GM23338 (cell line): ENCODE measurements at regions not wholly inside any gene's neighbourhood (a gene's known extent, or its start where the extent isn't known, plus 50 kb on each side); places are given as distances from the start of the nearest gene placed in this dataset.

Experiments used
- ATAC-seq: fragments of 200-7000 bp; cut with Tn5 transposase; 3 replicates; pipeline ENCODE4 v1.9.1; 2020
- DNase-seq: peaks from one replicate; pipeline ENCODE4 v3.0.0-alpha.2; 2015; ENCODE audit warnings: low spot score
- H2AFZ ChIP-seq: fragments of 200-600 bp; sonication (generic); 2 replicates; pipeline ENCODE4 v1.8.0; 2016; ENCODE audit warnings: antibody characterized with exemption, mild to moderate bottlenecking, moderate library complexity
- H3F3A ChIP-seq: fragments of 200-600 bp; sonication (generic); replicated peaks from 2 replicates; pipeline ENCODE4 v1.8.0; 2017; ENCODE audit warnings: antibody characterized with exemption, mixed run types, low read depth
- H3K27ac ChIP-seq: fragments of 200-600 bp; sonication (generic); 2 replicates; pipeline ENCODE4 v1.6.1; 2016; ENCODE audit warnings: low read depth
- H3K27me3 ChIP-seq: fragments of 200-600 bp; sonication (generic); 2 replicates; pipeline ENCODE4 v1.8.0; 2016; ENCODE audit warnings: mild to moderate bottlenecking, mixed run types, moderate library complexity; ENCODE audit not compliant: insufficient read depth
- H3K36me3 ChIP-seq: fragments of 200-600 bp; sonication (generic); 2 replicates; pipeline ENCODE4 v1.8.0; 2016; ENCODE audit warnings: mild to moderate bottlenecking; ENCODE audit not compliant: insufficient read depth
- H3K4me1 ChIP-seq: fragments of 200-600 bp; sonication (generic); 2 replicates; pipeline ENCODE4 v1.8.0; 2016; ENCODE audit warnings: mild to moderate bottlenecking, moderate library complexity; ENCODE audit not compliant: insufficient read depth
- H3K4me2 ChIP-seq: fragments of 200-600 bp; sonication (generic); 2 replicates; pipeline ENCODE4 v1.7.1; 2017; ENCODE audit warnings: mixed run types
- H3K4me3 ChIP-seq: fragments of 200-600 bp; sonication (generic); 2 replicates; pipeline ENCODE4 v1.6.1; 2016; ENCODE audit warnings: mixed run types
- H3K79me2 ChIP-seq: fragments of 200-600 bp; sonication (generic); replicated peaks from 2 replicates; pipeline ENCODE4 v1.8.0; 2017; ENCODE audit warnings: mild to moderate bottlenecking; ENCODE audit not compliant: insufficient read depth
- H3K9me2 ChIP-seq: fragments of 200-600 bp; sonication (generic); 2 replicates; pipeline ENCODE4 v1.8.0; 2017; ENCODE audit not compliant: insufficient read depth
- H4K20me1 ChIP-seq: fragments of 200-600 bp; sonication (generic); replicated peaks from 2 replicates; pipeline ENCODE4 v1.8.0; 2017; ENCODE audit warnings: mild to moderate bottlenecking; ENCODE audit not compliant: insufficient read depth
- H3K27ac Mint-ChIP-seq: 2 replicates; pipeline ENCODE4 v1.8.0; 2020; ENCODE audit warnings: inconsistent platforms, mild to moderate bottlenecking, moderate library complexity, mixed read lengths
- H3K27me3 Mint-ChIP-seq: 3 replicates; pipeline ENCODE4 v1.8.0; 2022; ENCODE audit warnings: low read depth, mild to moderate bottlenecking, moderate library complexity, mixed read lengths, inconsistent platforms; ENCODE audit not compliant: insufficient read depth, poor library complexity
- H3K36me3 Mint-ChIP-seq: 3 replicates; pipeline ENCODE4 v1.8.0; 2021; ENCODE audit warnings: low read depth, mild to moderate bottlenecking, inconsistent platforms, moderate library complexity, mixed read lengths
- H3K4me1 Mint-ChIP-seq: 3 replicates; pipeline ENCODE4 v1.8.0; 2020; ENCODE audit warnings: mild to moderate bottlenecking, inconsistent platforms, mixed read lengths
- H3K4me3 Mint-ChIP-seq: 3 replicates; pipeline ENCODE4 v1.8.0; 2021; ENCODE audit warnings: moderate library complexity, mild to moderate bottlenecking, inconsistent platforms, mixed read lengths
- H3K9me3 Mint-ChIP-seq: 3 replicates; pipeline ENCODE4 v1.8.0; 2020; ENCODE audit warnings: moderate library complexity, mild to moderate bottlenecking, inconsistent platforms, mixed read lengths
- CREB1 ChIP-seq: fragments of 250-450 bp; sonication (Bioruptor Pico); IDR thresholded peaks from 2 replicates; pipeline ENCODE4 v1.5.0; 2020; ENCODE audit warnings: low read depth, mild to moderate bottlenecking, moderate library complexity
- EZH2 ChIP-seq: fragments of 200-600 bp; sonication (generic); IDR thresholded peaks from one replicate; pipeline ENCODE4 v1.8.0; 2017; ENCODE audit warnings: antibody characterized with exemption, mild to moderate bottlenecking, low read depth; ENCODE audit not compliant: unreplicated experiment
- JUNB ChIP-seq: IDR thresholded peaks from one replicate; pipeline ENCODE4 v1.6.1; 2016; ENCODE audit warnings: antibody characterized with exemption; ENCODE audit not compliant: unreplicated experiment
- NANOG ChIP-seq: IDR thresholded peaks from 2 replicates; pipeline ENCODE4 v1.6.1; 2016; ENCODE audit warnings: antibody characterized with exemption, borderline replicate concordance
- ZNF114 ChIP-seq: fragments of 250-450 bp; sonication (Bioruptor Pico); IDR thresholded peaks from 2 replicates; pipeline ENCODE4 v1.5.0; 2020; ENCODE audit warnings: mild to moderate bottlenecking, moderate library complexity
- TF ChIP-seq, protein P1 (sequence below): IDR thresholded peaks from one replicate; pipeline ENCODE4 v1.6.1; 2018; ENCODE audit warnings: antibody characterized with exemption; ENCODE audit not compliant: unreplicated experiment
- TF ChIP-seq, protein P2 (sequence below): fragments of 250-450 bp; sonication (Bioruptor Pico); IDR thresholded peaks from 2 replicates; pipeline ENCODE4 v1.5.0; 2020; ENCODE audit warnings: mild to moderate bottlenecking, moderate library complexity

DNA sequence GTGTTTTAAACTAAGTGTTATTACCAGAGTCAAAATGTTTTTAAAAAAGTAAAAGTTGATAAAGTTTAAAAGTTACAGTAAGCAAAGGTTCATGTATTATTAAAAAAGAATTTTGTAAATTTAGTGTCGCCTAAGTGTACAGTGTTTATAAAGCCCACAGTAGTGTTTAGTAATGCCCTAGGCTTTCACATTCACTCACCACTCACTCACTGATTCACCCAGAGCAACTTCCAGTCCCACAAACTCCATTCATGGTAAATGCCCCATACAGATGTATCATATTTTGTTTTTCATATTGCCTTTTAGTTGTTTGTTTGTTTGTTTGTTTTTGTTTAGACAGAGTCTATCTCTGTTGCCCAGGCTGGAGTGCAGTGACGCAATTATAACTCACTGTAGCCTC is 353.8 kb upstream of the PTBP2 start:
- DNase-seq = no peak
- H3K4me3 Mint-ChIP-seq = no peak overlapping the region
- Histone ChIP-seq H4K20me1 (no peaks in the 10 kb centered on the region), H3K4me1 (no peaks in the 10 kb centered on the region), H3K27ac (no peak overlapping the region), H3K9me2 (peaks cover 7% of the 10 kb centered on the region; the same call in 1 of the 2 replicates), H3K79me2 (no peaks in the 10 kb centered on the region), H3K27me3 (no peaks in the 10 kb centered on the region), H3F3A (no peaks in the 10 kb centered on the region), H2AFZ (no peak overlapping the region), H3K36me3 (no peaks in the 10 kb centered on the region), H3K4me2 (no peak overlapping the region), H3K4me3 (no peak overlapping the region)
- H3K9me3 Mint-ChIP-seq = no peaks in the 10 kb centered on the region
- TF ChIP-seq NANOG = no peak
- H3K27me3 Mint-ChIP-seq = no peaks in the 10 kb centered on the region
- peaks cover 5% of the 10 kb centered on the region; the same call in 2 of the 3 replicates for H3K4me1 Mint-ChIP-seq
- no peak for ATAC-seq
- no peak overlapping the region for H3K27ac Mint-ChIP-seq
- no peaks in the 10 kb centered on the region for H3K36me3 Mint-ChIP-seq

DNA sequence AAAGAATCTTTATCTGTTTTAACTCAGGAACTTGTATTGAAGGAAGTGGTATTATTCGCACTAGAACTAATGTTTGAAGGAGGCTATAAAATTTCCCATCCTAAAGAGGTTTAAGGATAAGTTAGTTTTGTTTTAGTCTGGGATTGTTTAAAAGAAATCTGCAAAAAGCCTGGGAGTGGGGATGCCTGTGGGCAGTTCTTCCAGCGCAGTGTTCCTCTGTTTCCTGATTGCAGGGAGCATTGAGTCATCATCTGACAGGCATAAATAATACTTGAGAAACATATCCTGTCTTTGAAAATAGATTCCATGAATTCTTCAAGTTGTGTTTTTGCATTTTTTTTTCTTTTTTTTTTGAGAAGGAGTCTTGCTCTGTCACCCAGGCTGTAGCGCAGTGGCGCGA is 350.8 kb upstream of the PTBP2 start:
- no peaks in the 10 kb centered on the region for H3K9me3 Mint-ChIP-seq
- Histone ChIP-seq H3K4me3 (no peak overlapping the region), H3K27ac (no peak overlapping the region), H4K20me1 (no peaks in the 10 kb centered on the region), H3K27me3 (no peaks in the 10 kb centered on the region), H3K36me3 (no peaks in the 10 kb centered on the region), H3F3A (no peaks in the 10 kb centered on the region), H3K79me2 (no peaks in the 10 kb centered on the region), H3K9me2 (peaks cover 7% of the 10 kb centered on the region; the same call in 1 of the 2 replicates), H3K4me1 (no peaks in the 10 kb centered on the region), H2AFZ (no peak overlapping the region), H3K4me2 (no peak overlapping the region)
- TF ChIP-seq, protein P1, sequence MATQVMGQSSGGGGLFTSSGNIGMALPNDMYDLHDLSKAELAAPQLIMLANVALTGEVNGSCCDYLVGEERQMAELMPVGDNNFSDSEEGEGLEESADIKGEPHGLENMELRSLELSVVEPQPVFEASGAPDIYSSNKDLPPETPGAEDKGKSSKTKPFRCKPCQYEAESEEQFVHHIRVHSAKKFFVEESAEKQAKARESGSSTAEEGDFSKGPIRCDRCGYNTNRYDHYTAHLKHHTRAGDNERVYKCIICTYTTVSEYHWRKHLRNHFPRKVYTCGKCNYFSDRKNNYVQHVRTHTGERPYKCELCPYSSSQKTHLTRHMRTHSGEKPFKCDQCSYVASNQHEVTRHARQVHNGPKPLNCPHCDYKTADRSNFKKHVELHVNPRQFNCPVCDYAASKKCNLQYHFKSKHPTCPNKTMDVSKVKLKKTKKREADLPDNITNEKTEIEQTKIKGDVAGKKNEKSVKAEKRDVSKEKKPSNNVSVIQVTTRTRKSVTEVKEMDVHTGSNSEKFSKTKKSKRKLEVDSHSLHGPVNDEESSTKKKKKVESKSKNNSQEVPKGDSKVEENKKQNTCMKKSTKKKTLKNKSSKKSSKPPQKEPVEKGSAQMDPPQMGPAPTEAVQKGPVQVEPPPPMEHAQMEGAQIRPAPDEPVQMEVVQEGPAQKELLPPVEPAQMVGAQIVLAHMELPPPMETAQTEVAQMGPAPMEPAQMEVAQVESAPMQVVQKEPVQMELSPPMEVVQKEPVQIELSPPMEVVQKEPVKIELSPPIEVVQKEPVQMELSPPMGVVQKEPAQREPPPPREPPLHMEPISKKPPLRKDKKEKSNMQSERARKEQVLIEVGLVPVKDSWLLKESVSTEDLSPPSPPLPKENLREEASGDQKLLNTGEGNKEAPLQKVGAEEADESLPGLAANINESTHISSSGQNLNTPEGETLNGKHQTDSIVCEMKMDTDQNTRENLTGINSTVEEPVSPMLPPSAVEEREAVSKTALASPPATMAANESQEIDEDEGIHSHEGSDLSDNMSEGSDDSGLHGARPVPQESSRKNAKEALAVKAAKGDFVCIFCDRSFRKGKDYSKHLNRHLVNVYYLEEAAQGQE = no peak
- no peak for TF ChIP-seq EZH2
- TF ChIP-seq NANOG = no peak
- TF ChIP-seq, protein P2, sequence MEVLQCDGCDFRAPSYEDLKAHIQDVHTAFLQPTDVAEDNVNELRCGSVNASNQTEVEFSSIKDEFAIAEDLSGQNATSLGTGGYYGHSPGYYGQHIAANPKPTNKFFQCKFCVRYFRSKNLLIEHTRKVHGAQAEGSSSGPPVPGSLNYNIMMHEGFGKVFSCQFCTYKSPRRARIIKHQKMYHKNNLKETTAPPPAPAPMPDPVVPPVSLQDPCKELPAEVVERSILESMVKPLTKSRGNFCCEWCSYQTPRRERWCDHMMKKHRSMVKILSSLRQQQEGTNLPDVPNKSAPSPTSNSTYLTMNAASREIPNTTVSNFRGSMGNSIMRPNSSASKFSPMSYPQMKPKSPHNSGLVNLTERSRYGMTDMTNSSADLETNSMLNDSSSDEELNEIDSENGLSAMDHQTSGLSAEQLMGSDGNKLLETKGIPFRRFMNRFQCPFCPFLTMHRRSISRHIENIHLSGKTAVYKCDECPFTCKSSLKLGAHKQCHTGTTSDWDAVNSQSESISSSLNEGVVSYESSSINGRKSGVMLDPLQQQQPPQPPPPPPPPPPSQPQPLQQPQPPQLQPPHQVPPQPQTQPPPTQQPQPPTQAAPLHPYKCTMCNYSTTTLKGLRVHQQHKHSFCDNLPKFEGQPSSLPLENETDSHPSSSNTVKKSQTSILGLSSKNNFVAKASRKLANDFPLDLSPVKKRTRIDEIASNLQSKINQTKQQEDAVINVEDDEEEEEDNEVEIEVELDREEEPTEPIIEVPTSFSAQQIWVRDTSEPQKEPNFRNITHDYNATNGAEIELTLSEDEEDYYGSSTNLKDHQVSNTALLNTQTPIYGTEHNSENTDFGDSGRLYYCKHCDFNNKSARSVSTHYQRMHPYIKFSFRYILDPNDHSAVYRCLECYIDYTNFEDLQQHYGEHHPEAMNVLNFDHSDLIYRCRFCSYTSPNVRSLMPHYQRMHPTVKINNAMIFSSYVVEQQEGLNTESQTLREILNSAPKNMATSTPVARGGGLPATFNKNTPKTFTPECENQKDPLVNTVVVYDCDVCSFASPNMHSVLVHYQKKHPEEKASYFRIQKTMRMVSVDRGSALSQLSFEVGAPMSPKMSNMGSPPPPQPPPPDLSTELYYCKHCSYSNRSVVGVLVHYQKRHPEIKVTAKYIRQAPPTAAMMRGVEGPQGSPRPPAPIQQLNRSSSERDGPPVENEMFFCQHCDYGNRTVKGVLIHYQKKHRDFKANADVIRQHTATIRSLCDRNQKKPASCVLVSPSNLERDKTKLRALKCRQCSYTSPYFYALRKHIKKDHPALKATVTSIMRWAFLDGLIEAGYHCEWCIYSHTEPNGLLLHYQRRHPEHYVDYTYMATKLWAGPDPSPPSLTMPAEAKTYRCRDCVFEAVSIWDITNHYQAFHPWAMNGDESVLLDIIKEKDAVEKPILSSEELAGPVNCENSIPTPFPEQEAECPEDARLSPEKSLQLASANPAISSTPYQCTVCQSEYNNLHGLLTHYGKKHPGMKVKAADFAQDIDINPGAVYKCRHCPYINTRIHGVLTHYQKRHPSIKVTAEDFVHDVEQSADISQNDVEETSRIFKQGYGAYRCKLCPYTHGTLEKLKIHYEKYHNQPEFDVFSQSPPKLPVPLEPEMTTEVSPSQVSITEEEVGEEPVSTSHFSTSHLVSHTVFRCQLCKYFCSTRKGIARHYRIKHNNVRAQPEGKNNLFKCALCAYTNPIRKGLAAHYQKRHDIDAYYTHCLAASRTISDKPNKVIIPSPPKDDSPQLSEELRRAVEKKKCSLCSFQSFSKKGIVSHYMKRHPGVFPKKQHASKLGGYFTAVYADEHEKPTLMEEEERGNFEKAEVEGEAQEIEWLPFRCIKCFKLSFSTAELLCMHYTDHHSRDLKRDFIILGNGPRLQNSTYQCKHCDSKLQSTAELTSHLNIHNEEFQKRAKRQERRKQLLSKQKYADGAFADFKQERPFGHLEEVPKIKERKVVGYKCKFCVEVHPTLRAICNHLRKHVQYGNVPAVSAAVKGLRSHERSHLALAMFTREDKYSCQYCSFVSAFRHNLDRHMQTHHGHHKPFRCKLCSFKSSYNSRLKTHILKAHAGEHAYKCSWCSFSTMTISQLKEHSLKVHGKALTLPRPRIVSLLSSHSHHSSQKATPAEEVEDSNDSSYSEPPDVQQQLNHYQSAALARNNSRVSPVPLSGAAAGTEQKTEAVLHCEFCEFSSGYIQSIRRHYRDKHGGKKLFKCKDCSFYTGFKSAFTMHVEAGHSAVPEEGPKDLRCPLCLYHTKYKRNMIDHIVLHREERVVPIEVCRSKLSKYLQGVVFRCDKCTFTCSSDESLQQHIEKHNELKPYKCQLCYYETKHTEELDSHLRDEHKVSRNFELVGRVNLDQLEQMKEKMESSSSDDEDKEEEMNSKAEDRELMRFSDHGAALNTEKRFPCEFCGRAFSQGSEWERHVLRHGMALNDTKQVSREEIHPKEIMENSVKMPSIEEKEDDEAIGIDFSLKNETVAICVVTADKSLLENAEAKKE (CRISPR knock-in tag) = no peak
- no peak for TF ChIP-seq ZNF114 (CRISPR knock-in tag)
- TF ChIP-seq JUNB = no peak
- TF ChIP-seq CREB1 (CRISPR knock-in tag) = no peak
- peaks cover 5% of the 10 kb centered on the region; the same call in 2 of the 3 replicates for H3K4me1 Mint-ChIP-seq
- no peak for DNase-seq
- H3K36me3 Mint-ChIP-seq = no peaks in the 10 kb centered on the region
- H3K27ac Mint-ChIP-seq = no peak overlapping the region
- ATAC-seq = no peak
- no peak overlapping the region for H3K4me3 Mint-ChIP-seq
- H3K27me3 Mint-ChIP-seq = no peaks in the 10 kb centered on the region
